ENCODE measurements at regions not wholly inside any gene's neighbourhood (a gene's known extent, or its start where the extent isn't known, plus 50 kb on each side); places are given as distances from the start of the nearest gene placed in this dataset.

GRCh38 chr11:128215238-128215882, 372.0 kb downstream of the ETS1 start:
- TF ChIP-seq CTCF (conservative IDR thresholded peaks at IDR 0.05 in 1 of 2, IDR thresholded peaks at IDR 0.05 in 1 of 2; ENCODE audit: extremely low read depth in 1 of 2, insufficient read depth in 1 of 2, low read depth in 1 of 2, low read length in 2 of 2) = no peak
- no peak for TF ChIP-seq EZH2 (IDR thresholded peaks at IDR 0.05; ENCODE audit: borderline replicate concordance, low read length)
